ENCODE measurements at regions not wholly inside any gene's neighbourhood (a gene's known extent, or its start where the extent isn't known, plus 50 kb on each side); places are given as distances from the start of the nearest gene placed in this dataset.

GRCh38 chr7:53539558-53539957 lies 504.1 kb downstream of the POM121L12 start:
- DNase-seq, result no peak

- peak; percentile 29 for DNase-seq
Measured at GRCh38 chr7:53541475-53541874, 506.0 kb downstream of the POM121L12 start.

GRCh38 chr7:53542157-53542556 lies 506.7 kb downstream of the POM121L12 start:
- no peak for DNase-seq

Measured in NCI-H748 treated with DMSO at 0.1 percent for 48 hours (cell line).